LNCaP clone FGC (cell line): ENCODE measurements at regions not wholly inside any gene's neighbourhood (a gene's known extent, or its start where the extent isn't known, plus 50 kb on each side); places are given as distances from the start of the nearest gene placed in this dataset.
"Not testable (repeated sequence)": the region's sequence is repeated elsewhere in the genome, so short reads cannot be mapped to it uniquely, and the experiment has no call there.

Experiments used
- DNase-seq: peaks from one replicate; pipeline ENCODE4 v3.0.0-alpha.2; 2011; ENCODE audit warnings: low read depth
- H3K4me3 ChIP-seq: 2 replicates; pipeline ENCODE4 v1.5.1; 2011; ENCODE audit warnings: mild to moderate bottlenecking, low read depth, low read length, control low read depth
- TF ChIP-seq, protein P1 (sequence below): IDR thresholded peaks from 2 replicates; pipeline ENCODE4 v1.5.1; 2012; ENCODE audit warnings: mild to moderate bottlenecking; ENCODE audit not compliant: control insufficient read depth, insufficient read depth; ENCODE audit errors: extremely low read depth

DNA sequence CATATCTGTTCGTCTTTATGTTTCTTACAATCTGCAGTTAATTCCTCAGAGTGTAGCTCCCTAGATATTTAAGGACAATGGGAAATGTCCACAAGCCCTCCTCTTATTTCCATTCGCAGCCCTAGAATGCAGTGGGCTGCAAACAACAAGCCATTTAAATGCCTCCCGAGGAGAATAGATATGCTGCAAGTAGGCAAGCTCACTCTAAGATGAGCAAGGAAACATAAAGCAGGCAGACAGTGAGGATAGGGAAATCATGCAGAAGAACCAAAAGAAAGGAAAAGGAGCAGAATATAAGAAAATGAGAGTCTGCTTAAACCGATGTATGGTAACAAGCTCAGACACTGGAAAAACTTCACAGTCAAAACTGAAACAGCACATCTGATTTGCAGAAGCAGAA is 561.9 kb downstream of the GBE1 start:
- H3K4me3 ChIP-seq = no peak overlapping the region
- no peak for DNase-seq
- TF ChIP-seq, protein P1, sequence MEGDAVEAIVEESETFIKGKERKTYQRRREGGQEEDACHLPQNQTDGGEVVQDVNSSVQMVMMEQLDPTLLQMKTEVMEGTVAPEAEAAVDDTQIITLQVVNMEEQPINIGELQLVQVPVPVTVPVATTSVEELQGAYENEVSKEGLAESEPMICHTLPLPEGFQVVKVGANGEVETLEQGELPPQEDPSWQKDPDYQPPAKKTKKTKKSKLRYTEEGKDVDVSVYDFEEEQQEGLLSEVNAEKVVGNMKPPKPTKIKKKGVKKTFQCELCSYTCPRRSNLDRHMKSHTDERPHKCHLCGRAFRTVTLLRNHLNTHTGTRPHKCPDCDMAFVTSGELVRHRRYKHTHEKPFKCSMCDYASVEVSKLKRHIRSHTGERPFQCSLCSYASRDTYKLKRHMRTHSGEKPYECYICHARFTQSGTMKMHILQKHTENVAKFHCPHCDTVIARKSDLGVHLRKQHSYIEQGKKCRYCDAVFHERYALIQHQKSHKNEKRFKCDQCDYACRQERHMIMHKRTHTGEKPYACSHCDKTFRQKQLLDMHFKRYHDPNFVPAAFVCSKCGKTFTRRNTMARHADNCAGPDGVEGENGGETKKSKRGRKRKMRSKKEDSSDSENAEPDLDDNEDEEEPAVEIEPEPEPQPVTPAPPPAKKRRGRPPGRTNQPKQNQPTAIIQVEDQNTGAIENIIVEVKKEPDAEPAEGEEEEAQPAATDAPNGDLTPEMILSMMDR = no peak

DNA sequence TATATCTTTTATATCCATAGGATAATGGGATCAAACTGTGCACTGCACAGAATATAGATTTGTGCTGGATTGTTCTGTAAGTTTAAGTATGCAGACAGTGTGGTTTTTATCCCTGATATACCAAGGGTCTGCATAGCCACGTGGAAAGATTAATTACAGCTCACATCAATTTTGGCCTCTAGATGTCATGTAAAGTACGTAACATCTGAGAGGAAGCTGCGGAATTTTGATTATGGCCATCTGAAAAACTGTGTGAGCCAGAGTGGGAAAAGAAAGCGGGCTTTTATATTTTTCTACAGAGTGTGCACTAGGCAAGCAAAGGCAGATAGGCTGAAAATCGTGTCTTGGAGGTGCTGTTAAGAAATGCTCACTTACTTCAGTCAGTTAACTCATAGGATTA is 562.7 kb downstream of the GBE1 start:
- TF ChIP-seq, protein P1 = peak; percentile 27; the same call in 1 of the 2 replicates
- DNase-seq = no peak
- no peak overlapping the region for H3K4me3 ChIP-seq

DNA sequence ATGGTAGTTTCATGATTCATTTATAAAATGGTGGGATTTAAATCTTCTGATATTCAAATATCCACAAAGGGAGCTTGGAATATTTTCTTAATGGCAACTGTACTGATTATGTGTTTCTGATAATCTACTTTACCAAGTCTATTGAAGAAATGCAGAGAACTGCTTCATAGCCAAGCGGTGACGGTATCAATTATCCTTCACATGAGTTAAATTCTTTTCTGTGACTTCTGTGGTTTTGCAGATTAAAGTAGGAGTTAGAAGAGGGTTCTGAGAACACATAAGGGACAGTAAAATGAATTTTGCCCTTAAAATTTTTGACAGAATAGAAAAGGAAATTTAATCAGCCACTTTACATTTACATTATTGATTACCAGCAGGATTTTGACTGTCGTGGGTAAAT is 563.2 kb downstream of the GBE1 start:
- no peak overlapping the region for H3K4me3 ChIP-seq
- no peak for DNase-seq
- TF ChIP-seq, protein P1 = no peak

DNA sequence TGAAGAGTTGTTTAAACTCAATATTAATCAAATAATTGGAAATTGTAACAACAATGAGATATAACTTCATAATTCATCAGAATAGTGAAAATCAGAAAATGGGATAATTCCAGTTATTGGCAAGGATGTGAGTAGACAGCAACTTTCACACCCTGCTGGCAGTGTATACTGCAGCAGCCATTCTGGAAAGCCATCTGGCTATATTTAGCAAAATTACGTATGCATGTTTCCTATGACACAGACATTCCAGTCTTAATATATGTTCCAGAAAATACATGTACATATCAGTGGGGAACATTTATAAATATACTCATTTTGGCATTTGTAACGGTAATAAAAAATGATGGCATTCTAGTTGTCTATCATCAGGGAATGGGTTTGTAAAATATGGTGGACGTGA is 564.1 kb downstream of the GBE1 start:
- TF ChIP-seq, protein P1 = no peak
- no peak for DNase-seq

DNA sequence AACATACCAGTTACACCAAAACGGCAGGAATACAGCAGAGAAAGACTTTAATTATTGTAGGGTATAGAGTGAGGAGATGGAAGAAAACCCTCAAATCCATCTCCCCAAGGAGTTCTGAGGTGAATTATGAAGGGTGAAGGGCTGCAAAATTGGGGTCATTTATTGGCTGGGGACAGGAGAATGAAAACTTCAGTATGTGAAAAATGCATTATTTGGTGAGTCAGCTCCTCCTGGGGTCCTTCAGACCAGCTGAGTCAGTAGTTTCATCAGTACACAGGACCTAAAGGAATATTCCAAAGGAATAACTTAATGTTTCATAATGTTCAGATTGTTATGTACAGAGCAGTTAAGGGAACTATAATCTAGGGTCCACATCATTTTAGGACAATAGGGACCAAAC is 566.0 kb downstream of the GBE1 start:
- no peak overlapping the region for H3K4me3 ChIP-seq
- no peak for DNase-seq
- TF ChIP-seq, protein P1 = no peak

More for the DNA sequence above, 564.1 kb downstream of the GBE1 start:
- H3K4me3 ChIP-seq = no peak overlapping the region

DNA sequence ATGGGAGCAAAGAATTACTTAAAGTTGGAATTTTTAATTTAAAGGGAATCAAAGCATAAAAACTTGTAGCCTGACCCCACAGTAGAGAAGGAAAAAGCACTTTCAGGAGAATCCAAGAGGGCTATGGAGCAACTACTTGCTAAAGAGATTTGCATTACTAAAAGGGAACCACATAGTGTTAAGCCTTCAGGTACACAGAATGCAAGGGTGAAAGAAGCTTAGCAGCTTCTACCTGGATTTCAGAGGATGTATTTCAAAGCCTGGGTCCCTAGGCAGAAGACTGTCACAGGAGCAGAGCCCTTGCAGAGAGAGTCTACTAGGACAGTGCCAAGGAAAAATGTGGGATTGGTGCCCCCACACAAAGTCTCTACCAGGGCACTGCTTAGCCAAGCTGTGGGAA is 575.0 kb downstream of the GBE1 start:
- DNase-seq = no peak
- no peak overlapping the region for H3K4me3 ChIP-seq
- TF ChIP-seq, protein P1 = no peak

DNA sequence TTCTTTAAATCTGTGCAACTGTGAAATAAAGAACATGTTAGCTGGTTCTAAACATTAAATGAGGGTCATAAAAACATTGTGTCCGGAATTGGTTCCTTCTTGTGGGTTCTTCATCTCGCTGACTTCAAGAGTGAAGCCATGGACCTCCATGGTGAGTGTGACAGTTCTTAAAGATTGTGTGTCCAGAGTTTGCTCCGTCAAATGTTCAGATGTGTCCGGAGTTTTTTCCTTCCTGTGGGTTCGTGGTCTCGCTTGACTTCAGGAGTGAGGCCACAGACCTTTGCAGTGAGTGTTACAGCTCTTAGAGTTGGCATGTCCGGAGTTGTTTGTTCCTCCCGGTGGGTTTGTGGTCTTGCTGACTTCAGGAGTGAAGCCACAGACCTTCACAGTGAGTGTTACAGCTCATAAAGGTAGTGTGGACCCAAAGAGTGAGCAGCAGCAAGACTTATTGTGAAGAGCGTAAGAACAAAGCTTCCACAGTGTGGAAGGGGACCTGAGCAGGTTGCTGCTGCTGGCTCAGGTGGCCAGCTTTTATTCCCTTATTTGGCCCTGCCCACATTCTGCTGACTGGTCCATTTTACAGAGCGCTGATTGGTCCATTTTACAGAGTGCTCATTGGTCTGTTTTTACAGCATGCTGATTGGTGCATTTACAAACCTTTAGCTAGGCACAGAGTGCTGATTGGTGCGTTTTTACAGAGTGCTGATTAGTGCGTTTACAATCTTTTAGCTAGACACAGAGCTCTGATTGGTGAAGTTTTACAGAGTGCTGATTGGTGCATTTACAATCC is 579.2 kb downstream of the GBE1 start:
- DNase-seq, H3K4me3 ChIP-seq: not testable (repeated sequence)
